ENCODE measurements at regions not wholly inside any gene's neighbourhood (a gene's known extent, or its start where the extent isn't known, plus 50 kb on each side); places are given as distances from the start of the nearest gene placed in this dataset.

DNA sequence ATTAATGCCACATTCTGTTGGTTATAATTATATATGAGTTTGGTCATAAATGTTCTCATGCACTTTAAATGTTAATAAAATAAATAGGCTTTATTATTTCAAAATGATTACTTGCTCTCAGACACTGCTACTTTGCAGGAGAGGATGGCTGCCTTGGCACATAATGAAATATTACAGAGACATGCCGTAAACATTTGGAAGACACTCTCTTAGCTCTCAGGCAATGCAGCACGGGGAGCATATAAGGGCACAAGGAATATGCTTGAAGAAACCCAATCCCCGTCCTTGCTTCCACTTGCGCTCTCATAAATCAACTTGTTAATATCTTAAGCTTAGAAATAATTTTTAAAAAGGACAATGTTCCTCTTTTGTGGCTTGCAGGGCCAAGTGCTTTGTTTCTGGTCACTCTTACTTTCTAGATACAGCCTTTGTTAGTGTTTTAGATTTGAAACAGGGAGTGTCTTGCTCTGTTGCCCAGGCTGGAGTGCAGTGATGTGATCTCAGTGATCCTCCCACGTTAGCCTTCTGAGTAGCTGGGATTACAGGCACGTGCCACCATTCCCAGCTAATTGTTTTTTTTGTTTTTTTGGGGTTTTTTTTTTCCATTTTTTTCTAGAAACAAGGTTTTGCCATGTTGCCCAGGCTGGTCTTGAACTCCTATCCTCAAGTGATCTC is 445.0 kb downstream of the SPRY1 start:
- Histone ChIP-seq H3K4me1 (replicated peaks) (peaks cover 5% of the 10 kb centered on the region), H3K27ac (no peak overlapping the region), H3K27me3 (replicated peaks) (no peaks in the 10 kb centered on the region), H3K9me3 (replicated peaks) (no peaks in the 10 kb centered on the region), H3K36me3 (no peaks in the 10 kb centered on the region), H3K4me3 (no peak overlapping the region)
- no peak for DNase-seq (ENCODE audit: low read depth in 1 of 2, low spot score in 2 of 2)

DNA sequence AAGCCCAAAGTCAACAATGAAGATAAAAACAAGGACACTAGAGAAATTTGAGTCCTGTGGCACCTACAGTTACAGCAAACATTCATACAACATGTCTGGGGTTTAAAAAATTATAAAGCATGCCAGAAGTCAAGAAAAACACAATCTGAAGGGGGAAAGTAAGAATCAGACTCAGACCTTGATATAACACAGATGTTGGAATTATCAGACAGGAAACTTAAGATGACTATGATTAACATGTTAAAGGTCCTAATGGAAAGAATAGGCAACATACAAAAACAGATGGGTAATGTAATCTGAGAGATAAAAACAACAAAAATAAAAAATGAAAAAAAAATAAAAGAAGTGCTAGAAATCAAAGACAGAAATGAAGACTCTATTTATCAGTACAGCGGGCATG is 446.5 kb downstream of the SPRY1 start:
- DNase-seq (ENCODE audit: low read depth in 1 of 2, low spot score in 2 of 2), result no peak
- no peak overlapping the region for H3K27ac ChIP-seq
- no peaks in the 10 kb centered on the region for H3K27me3 ChIP-seq (replicated peaks)
- H3K4me3 ChIP-seq, result no peak overlapping the region
- H3K9me3 ChIP-seq (replicated peaks), result no peaks in the 10 kb centered on the region
- H3K4me1 ChIP-seq (replicated peaks), result no peaks in the 10 kb centered on the region
- H3K36me3 ChIP-seq, result no peaks in the 10 kb centered on the region

GRCh38 chr4:123844374-123844773 is 447.8 kb downstream of the SPRY1 start:
- Histone ChIP-seq H3K4me3 (no peak overlapping the region), H3K36me3 (no peaks in the 10 kb centered on the region), H3K4me1 (replicated peaks) (no peaks in the 10 kb centered on the region), H3K9me3 (replicated peaks) (no peaks in the 10 kb centered on the region), H3K27me3 (replicated peaks) (no peaks in the 10 kb centered on the region), H3K27ac (no peak overlapping the region)
- DNase-seq (ENCODE audit: low read depth in 1 of 2, low spot score in 2 of 2), result no peak

DNA sequence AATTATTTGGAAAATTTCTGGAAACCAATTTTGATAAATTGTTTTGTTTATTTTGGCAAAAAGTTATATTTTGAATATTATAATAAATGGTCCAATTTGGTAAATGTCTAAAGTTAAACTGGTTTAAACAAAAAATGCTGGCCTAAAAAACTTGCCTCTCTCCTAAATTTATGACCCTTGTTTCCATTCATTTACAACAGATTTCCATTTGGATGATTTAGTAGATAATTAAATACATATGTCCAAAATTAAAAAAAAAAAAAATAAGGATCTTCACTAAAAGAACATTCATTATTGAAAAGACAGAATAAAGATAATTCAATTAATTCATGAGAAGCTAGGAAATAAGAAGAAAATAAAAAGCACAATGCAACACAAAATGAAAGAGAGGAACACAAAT is 449.5 kb downstream of the SPRY1 start:
- Histone ChIP-seq H3K4me1 (replicated peaks) (no peaks in the 10 kb centered on the region), H3K27ac (no peak overlapping the region), H3K4me3 (no peak overlapping the region), H3K27me3 (replicated peaks) (no peaks in the 10 kb centered on the region), H3K9me3 (replicated peaks) (no peaks in the 10 kb centered on the region), H3K36me3 (no peaks in the 10 kb centered on the region)
- DNase-seq (ENCODE audit: low read depth in 1 of 2, low spot score in 2 of 2), result no peak

GRCh38 chr4:123846561-123846960 is 450.0 kb downstream of the SPRY1 start:
- no peak overlapping the region for H3K4me3 ChIP-seq
- no peak for DNase-seq (ENCODE audit: low read depth in 1 of 2, low spot score in 2 of 2)
- no peaks in the 10 kb centered on the region for H3K36me3 ChIP-seq

GRCh38 chr4:123848606-123849005 is 452.0 kb downstream of the SPRY1 start:
- Histone ChIP-seq H3K4me3 (no peak overlapping the region), H3K4me1 (replicated peaks) (no peaks in the 10 kb centered on the region), H3K27me3 (replicated peaks) (no peaks in the 10 kb centered on the region), H3K36me3 (no peaks in the 10 kb centered on the region), H3K27ac (no peak overlapping the region), H3K9me3 (replicated peaks) (no peaks in the 10 kb centered on the region)
- no peak for DNase-seq (ENCODE audit: low read depth in 1 of 2, low spot score in 2 of 2)

More at GRCh38 chr4:123846561-123846960, 450.0 kb downstream of the SPRY1 start:
- H3K9me3 ChIP-seq (replicated peaks), result no peaks in the 10 kb centered on the region
- H3K27me3 ChIP-seq (replicated peaks), result no peaks in the 10 kb centered on the region
- no peaks in the 10 kb centered on the region for H3K4me1 ChIP-seq (replicated peaks)
- H3K27ac ChIP-seq, result no peak overlapping the region

DNA sequence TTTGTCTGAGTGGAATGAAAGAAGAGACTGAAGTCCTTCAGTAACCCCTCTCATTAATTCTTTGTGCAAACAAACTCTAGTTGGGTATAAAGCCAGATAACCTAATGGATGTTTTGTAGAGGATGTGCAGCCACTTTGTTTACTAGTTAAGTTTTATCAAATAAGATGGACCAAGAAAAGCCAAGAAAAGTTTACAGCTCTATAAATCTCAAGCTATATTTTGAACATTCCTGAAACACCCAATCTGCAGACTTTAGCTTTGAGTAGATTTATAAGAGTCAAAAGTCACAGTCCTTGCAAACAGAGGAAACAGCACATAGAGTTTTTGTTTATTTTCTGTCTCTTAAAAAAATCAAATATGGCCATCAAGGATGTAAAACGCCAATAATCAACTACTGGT is 452.9 kb downstream of the SPRY1 start:
- no peaks in the 10 kb centered on the region for H3K36me3 ChIP-seq
- no peak overlapping the region for H3K4me3 ChIP-seq
- H3K27ac ChIP-seq, result no peak overlapping the region
- H3K9me3 ChIP-seq (replicated peaks), result no peaks in the 10 kb centered on the region
- H3K27me3 ChIP-seq (replicated peaks), result no peaks in the 10 kb centered on the region
- no peaks in the 10 kb centered on the region for H3K4me1 ChIP-seq (replicated peaks)
- DNase-seq (ENCODE audit: low read depth in 1 of 2, low spot score in 2 of 2), result no peak

DNA sequence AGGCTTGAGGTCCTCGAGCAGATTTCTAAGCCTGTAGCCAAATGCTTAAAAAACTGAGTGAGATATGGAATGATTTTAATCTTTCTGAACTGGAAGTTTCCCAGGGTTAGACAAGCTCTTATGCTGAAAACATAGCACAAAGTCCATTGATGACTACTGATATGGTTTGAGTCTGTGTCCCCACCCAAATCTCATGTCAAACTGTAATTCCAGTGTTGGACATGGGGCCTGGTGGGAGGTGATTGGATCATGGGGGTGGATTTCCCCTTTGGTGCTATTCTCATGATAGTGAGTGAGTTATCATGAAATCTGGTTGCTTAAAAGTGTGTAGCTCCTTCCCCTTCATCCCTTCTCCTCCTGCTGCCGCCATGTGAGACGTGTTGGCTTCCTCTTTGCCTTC is 454.9 kb downstream of the SPRY1 start:
- no peak for DNase-seq (ENCODE audit: low read depth in 1 of 2, low spot score in 2 of 2)
- H3K4me1 ChIP-seq (replicated peaks), result no peaks in the 10 kb centered on the region
- H3K9me3 ChIP-seq (replicated peaks), result no peaks in the 10 kb centered on the region
- no peak overlapping the region for H3K27ac ChIP-seq
- H3K4me3 ChIP-seq, result no peak overlapping the region
- no peaks in the 10 kb centered on the region for H3K27me3 ChIP-seq (replicated peaks)
- no peaks in the 10 kb centered on the region for H3K36me3 ChIP-seq

DNA sequence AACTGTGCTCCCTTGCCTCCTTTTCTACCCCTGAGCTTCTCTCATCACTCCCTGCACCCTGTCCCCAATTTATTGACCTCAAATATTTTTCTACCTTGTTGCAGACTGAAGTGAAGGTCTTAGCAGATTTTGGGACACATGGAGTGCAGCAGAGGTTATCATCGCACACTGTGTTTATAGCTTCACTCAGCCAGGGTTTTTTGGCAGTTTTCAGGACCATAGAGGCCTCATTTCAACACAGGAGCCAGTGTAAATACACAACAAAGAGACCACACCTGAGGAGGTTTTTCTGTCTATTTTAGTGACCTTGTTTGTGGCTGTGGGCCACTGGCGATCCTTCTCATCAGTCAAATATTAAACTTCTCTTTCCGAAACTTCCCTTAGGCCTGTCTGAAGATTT is 457.1 kb downstream of the SPRY1 start:
- Histone ChIP-seq H3K9me3 (replicated peaks) (no peaks in the 10 kb centered on the region), H3K4me3 (no peak overlapping the region), H3K4me1 (replicated peaks) (0 out of 2 replicates have a peak, but pooled peaks cover 3% of the 10 kb centered on the region), H3K27ac (no peak overlapping the region), H3K36me3 (no peaks in the 10 kb centered on the region), H3K27me3 (replicated peaks) (no peaks in the 10 kb centered on the region)
- DNase-seq (ENCODE audit: low read depth in 1 of 2, low spot score in 2 of 2), result no peak

DNA sequence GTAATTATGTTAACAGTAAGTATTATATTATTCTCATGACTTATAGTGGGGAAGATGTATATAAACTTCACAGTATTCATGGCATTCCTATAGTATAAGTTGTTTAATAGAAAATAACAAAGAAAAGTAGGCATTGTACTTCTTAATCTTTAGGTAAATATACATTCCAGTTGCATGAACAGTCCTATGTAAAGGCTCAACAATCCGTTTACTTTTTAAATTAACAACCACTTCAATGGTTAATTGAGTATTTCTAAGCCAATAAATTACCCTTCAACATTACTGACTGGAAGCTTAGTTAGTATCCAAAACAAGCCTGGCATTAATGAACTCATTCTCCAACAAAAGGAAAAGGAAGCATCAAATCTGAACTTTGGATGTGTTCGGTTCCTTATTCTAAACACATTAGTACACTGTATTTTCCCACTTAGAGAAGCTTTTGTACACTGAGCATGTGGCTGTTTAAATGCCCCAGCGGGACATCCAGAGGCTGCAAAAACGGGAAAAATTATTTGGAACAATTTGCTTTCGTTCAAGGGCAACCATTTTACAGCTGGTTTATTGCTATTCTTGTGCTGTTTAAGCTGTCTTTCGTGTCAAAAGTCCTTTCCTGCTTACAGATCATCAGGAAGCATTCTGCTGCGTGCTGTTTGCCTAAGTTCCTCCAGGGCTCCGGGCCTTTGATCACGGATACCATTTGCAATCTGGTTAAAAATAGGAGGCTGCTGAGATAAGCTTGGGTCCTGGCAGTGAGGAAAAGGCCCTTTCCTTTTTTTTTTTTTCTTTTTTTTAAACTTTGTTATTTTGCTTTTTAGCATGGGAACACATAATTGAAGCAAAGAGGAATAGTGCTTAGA is 460.3 kb downstream of the SPRY1 start:
- DNase-seq (ENCODE audit: low read depth in 1 of 2, low spot score in 2 of 2), result no peak
- no peaks in the 10 kb centered on the region for H3K9me3 ChIP-seq (replicated peaks)
- no peak overlapping the region for H3K27ac ChIP-seq
- no peak overlapping the region for H3K4me3 ChIP-seq
- no peaks in the 10 kb centered on the region for H3K27me3 ChIP-seq (replicated peaks)
- H3K36me3 ChIP-seq, result no peaks in the 10 kb centered on the region
- H3K4me1 ChIP-seq (replicated peaks), result 0 out of 2 replicates have a peak, but pooled peaks cover 3% of the 10 kb centered on the region

DNA sequence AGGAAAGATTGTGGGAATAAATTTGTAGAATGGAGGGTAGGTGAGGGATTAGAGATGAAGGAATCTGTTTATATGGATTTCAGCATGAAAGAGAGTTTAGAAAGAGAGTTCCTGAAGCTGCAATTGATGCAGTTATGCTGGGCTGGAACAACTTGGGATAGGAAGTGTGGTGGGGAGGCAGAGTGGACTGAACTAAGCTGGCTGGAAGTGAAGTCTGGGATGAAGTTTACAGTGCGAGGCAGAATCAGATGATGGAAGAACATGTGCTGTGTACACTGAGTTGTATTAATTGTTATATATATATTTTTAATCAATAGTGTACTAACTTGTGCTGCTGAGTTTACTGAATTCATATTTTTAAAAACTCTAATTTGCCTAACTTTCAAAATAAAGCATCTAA is 461.9 kb downstream of the SPRY1 start:
- Histone ChIP-seq H3K27ac (no peak overlapping the region), H3K27me3 (replicated peaks) (no peaks in the 10 kb centered on the region), H3K9me3 (replicated peaks) (no peaks in the 10 kb centered on the region), H3K4me1 (replicated peaks) (0 out of 2 replicates have a peak, but pooled peaks cover 3% of the 10 kb centered on the region), H3K36me3 (no peaks in the 10 kb centered on the region), H3K4me3 (no peak overlapping the region)
- no peak for DNase-seq (ENCODE audit: low read depth in 1 of 2, low spot score in 2 of 2)

- no peaks in the 10 kb centered on the region for H3K9me3 ChIP-seq (replicated peaks)
- H3K4me3 ChIP-seq, result no peak overlapping the region
- H3K4me1 ChIP-seq (replicated peaks), result 0 out of 2 replicates have a peak, but pooled peaks cover 3% of the 10 kb centered on the region
- no peak for DNase-seq (ENCODE audit: low read depth in 1 of 2, low spot score in 2 of 2)
- H3K36me3 ChIP-seq, result no peaks in the 10 kb centered on the region
- no peaks in the 10 kb centered on the region for H3K27me3 ChIP-seq (replicated peaks)
- H3K27ac ChIP-seq, result no peak overlapping the region
Observed at GRCh38 chr4:123862812-123863211, 466.2 kb downstream of the SPRY1 start.

DNA sequence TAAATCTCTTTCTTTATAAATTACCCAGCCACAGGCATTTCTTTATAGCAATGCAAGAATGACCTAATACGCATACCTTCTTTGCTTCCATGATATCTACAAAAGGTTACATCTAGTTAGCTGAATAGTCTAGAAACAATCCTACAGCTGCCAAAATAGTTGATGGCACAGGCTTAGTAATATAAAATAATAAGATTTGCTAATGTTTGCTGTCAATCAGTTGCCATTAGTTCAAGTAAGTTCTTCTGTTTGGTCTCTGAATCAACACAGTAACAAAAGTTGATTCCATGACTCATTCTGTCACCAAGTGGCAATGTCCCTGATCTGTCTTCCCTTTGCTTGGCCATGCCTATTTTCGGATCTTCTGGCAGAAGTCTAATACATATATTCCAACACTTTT is 470.2 kb downstream of the SPRY1 start:
- no peaks in the 10 kb centered on the region for H3K36me3 ChIP-seq
- DNase-seq (ENCODE audit: low read depth in 1 of 2, low spot score in 2 of 2), result no peak
- no peak overlapping the region for H3K4me3 ChIP-seq
- H3K27me3 ChIP-seq (replicated peaks), result no peaks in the 10 kb centered on the region
- no peaks in the 10 kb centered on the region for H3K9me3 ChIP-seq (replicated peaks)
- no peaks in the 10 kb centered on the region for H3K4me1 ChIP-seq (replicated peaks)
- no peak overlapping the region for H3K27ac ChIP-seq

GRCh38 chr4:123867910-123868587 is 471.5 kb downstream of the SPRY1 start:
- no peak overlapping the region for H3K4me3 ChIP-seq
- no peaks in the 10 kb centered on the region for H3K9me3 ChIP-seq (replicated peaks)
- no peaks in the 10 kb centered on the region for H3K4me1 ChIP-seq (replicated peaks)
- DNase-seq (ENCODE audit: low read depth in 1 of 2, low spot score in 2 of 2), result no peak
- H3K27me3 ChIP-seq (replicated peaks), result no peaks in the 10 kb centered on the region
- no peaks in the 10 kb centered on the region for H3K36me3 ChIP-seq
- H3K27ac ChIP-seq, result no peak overlapping the region

Data from SJSA1 (cell line).